WI38 (cell line): ENCODE measurements at regions not wholly inside any gene's neighbourhood (a gene's known extent, or its start where the extent isn't known, plus 50 kb on each side); places are given as distances from the start of the nearest gene placed in this dataset.
A peak's percentile ranks its signal among the peaks of the same experiment; 100 is the strongest.
"Not testable (repeated sequence)": the region's sequence is repeated elsewhere in the genome, so short reads cannot be mapped to it uniquely, and the experiment has no call there.

Experiments
- H3K4me3 ChIP-seq: 2 replicates; pipeline ENCODE4 v1.5.1; 2011; ENCODE audit warnings: low read depth, mild to moderate bottlenecking, control low read depth, low read length
- TF ChIP-seq, protein P1 (sequence below): IDR thresholded peaks from 2 replicates; pipeline ENCODE4 v1.5.1; 2012; ENCODE audit warnings: low read depth, mild to moderate bottlenecking, control low read depth, low read length

DNA sequence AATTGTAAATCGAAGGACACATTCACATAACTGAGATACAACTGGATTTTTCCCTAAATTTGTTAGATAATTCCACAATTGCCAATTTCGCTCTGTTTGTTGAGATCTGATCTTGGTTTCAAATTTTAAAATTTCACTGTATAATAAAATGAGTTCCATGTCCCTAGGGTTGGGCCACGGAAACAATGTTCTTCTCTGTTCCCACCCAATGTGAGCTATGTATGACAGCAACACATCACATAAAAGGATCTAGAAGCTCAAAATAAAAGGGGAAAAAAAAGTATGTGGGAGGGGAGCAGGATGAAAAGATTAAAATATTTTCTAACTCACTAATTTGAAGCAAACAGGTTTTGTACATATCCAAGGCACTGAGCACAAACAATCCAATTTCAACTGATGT, 287.8 kb upstream of the MKLN1 start:
- TF ChIP-seq, protein P1, sequence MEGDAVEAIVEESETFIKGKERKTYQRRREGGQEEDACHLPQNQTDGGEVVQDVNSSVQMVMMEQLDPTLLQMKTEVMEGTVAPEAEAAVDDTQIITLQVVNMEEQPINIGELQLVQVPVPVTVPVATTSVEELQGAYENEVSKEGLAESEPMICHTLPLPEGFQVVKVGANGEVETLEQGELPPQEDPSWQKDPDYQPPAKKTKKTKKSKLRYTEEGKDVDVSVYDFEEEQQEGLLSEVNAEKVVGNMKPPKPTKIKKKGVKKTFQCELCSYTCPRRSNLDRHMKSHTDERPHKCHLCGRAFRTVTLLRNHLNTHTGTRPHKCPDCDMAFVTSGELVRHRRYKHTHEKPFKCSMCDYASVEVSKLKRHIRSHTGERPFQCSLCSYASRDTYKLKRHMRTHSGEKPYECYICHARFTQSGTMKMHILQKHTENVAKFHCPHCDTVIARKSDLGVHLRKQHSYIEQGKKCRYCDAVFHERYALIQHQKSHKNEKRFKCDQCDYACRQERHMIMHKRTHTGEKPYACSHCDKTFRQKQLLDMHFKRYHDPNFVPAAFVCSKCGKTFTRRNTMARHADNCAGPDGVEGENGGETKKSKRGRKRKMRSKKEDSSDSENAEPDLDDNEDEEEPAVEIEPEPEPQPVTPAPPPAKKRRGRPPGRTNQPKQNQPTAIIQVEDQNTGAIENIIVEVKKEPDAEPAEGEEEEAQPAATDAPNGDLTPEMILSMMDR: no peak

DNA sequence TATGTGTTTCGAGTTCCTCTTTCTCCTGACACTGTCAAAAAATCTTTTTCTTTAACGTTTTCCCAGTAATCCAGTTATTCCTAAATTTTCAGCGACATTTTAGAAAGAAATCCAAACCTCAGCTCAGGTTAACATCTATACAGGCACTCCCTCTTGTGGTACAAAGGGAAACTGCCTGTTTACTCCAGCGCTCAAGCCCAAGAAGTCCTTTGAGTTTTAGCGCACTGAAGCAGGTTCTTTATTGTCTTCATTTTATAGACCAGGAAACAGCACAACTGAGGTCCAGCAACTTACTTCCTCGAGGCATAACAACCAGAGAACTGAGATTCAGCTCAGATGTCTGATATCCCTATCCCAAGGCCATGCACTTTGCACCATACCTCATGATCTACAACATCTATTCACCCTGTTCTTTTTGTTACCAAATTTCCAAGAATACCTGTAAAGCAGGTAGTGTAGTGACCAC, 287.2 kb upstream of the MKLN1 start:
- H3K4me3 ChIP-seq: no peak overlapping the region
- TF ChIP-seq, protein P1: peak; percentile 82

More for the DNA sequence above, 287.8 kb upstream of the MKLN1 start:
- H3K4me3 ChIP-seq: no peak overlapping the region

DNA sequence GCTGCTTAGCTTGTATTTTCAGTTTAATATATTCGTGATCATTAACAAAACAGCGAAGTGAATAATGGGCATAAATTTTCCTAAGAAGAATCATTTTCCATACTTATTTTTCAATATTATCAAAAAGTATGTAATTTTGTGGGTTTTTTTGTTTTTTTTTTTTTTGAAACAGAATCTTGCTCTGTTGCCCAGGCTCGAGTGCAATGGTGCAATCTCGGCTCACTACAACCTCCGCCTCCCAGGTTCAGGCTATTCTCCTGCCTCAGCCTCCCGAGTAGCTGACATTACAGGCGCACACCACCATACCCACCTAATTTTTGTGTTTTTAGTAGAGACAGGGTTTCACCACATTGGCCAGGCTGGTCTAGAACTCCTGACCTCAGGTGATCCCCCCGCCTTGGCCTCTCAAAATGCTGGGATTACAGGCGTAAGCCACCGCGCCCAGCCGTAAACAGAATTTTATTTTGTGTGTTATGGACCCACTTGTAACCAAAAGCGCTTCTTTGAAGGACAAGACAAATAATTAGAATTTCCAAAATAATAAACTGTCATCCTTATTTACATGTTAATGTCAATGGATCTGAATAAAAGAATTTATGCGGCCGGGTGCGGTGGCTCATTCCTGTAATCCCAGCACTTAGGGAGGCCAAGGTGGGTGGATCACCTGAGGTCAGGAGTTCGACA, 286.5 kb upstream of the MKLN1 start:
- H3K4me3 ChIP-seq: not testable (repeated sequence)

DNA sequence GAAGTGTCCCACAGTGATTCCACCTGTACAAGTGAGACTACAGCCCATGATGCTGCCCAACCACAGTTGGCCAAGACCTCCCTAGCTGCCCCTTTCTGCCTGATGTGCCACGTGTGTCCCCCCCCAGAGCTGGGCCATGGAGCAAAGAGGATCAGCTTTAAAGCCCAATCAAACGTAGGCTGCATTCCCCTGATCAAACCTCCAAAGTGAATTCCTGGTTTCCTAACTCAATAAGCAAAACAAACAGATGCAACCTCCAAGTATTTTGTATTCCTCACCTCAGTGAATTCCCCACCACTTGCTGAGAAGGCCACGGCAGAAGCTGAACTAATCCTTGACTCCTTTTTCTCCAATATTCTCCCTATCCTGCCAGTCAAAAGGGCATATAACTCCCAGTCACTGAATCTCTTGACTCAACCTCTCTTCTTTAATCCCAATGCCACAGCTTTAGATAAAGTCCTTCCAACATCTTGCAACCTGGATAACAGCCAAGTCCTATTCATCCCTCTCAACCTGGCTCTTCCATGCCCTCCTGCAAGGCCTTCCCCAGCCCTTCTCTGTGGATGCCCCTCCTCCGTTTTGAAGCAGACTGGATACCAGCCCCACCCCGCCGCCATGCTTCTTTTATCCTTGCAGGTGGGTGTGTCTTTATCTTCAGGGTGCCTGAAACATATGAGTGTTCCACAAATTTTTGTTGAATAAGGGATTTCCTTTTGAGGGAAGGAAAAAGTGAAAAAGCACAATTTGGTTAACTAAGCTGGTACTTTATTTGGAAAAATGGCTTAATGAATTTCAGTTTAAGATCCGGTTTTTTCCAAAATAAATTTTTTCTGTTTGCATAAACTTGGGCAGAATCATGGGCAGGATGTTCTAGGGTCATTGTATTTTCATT, 285.2 kb upstream of the MKLN1 start:
- H3K4me3 ChIP-seq: no peak overlapping the region
- TF ChIP-seq, protein P1: no peak

DNA sequence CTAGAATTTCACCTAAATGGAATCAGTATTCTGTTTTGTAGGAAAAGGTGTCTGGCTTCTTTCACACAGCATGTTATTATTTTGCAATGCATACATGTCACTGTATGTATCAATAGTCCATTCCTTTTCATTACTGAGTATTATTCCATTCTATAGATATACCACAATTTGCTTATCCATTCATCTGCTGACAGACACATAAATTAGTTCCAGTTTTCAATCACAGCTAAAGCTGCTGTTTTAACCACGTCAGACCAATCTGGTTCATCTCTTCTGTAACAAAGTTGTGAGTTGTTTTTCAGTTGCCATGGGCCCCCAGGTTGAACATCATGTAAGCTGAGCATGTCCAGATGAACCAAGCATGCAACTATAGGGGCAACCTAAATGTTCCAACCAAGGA, 282.1 kb upstream of the MKLN1 start:
- no peak overlapping the region for H3K4me3 ChIP-seq
- TF ChIP-seq, protein P1: no peak

DNA sequence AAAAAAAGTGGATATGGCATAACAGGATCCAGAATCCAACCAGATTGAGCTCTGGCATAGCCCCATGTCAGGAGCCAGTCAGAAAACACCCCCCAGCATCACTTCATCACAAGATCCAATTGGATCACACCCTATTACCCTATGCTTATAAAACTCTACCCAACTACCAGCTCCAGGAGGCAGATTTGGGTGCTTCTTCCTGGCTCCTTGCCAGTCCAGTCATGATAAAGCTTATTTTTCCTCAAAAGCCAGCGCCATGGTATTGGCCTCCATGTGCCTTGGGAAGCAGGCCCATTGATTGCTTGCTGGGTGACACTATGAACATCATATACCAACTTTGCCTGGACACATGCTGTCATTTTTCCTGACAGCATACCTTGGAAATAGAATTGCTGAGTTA, 281.4 kb upstream of the MKLN1 start:
- no peak overlapping the region for H3K4me3 ChIP-seq
- TF ChIP-seq, protein P1: no peak

DNA sequence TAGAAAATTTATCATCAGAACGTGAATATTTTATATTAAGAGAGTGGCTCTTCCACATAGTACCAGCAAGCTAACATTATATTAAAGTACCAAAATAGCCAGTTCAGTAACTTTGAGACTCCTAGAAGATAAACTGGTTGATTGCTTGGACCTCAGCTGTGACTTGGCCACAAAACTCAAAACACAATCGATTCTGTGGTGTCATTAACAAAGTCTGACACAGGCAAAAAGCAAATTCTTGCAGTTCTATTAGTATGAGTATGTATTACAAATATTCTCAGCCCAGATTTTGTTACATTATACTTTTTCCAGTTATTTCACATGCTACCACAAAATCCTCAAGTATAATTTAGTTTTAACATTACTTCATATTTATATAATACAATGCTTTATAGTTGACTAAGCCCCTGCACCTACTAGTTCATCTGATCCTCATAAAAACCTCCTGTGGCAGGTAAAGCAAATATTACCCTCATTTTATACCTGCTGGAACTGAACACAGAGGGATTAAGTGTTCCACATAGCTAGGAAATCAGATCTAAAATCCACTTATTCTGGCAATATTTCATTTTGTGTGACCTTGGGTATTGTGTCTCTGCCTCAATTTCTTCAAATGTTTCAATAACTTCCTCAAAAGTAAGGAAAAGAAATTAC, 279.9 kb upstream of the MKLN1 start:
- TF ChIP-seq, protein P1: no peak

More for the DNA sequence above, 279.9 kb upstream of the MKLN1 start:
- no peak overlapping the region for H3K4me3 ChIP-seq
